ENCODE measurements at regions not wholly inside any gene's neighbourhood (a gene's known extent, or its start where the extent isn't known, plus 50 kb on each side); places are given as distances from the start of the nearest gene placed in this dataset.

- H3K4me3 ChIP-seq (ENCODE audit: low read depth, low read length) = no peak overlapping the region
- DNase-seq (ENCODE audit: low read depth) = no peak
- TF ChIP-seq CTCF (IDR thresholded peaks at IDR 0.05; ENCODE audit: control insufficient read depth, extremely low read depth, insufficient read depth) = no peak
These were observed 174.1 kb upstream of the TMTC1 start for GRCh38 chr12:29957835-29958234.

- H3K4me3 ChIP-seq (ENCODE audit: low read depth, low read length) = no peak overlapping the region
- TF ChIP-seq CTCF (IDR thresholded peaks at IDR 0.05; ENCODE audit: control insufficient read depth, extremely low read depth, insufficient read depth) = no peak
- no peak for DNase-seq (ENCODE audit: low read depth)
These were observed 162.2 kb upstream of the TMTC1 start for GRCh38 chr12:29945904-29946303.

GRCh38 chr12:29944269-29945000 is 160.7 kb upstream of the TMTC1 start:
- no peak for TF ChIP-seq CTCF (IDR thresholded peaks at IDR 0.05; ENCODE audit: control insufficient read depth, extremely low read depth, insufficient read depth)
- no peak for DNase-seq (ENCODE audit: low read depth)
- no peak overlapping the region for H3K4me3 ChIP-seq (ENCODE audit: low read depth, low read length)

- H3K4me3 ChIP-seq (ENCODE audit: low read depth, low read length) = no peak overlapping the region
- no peak for DNase-seq (ENCODE audit: low read depth)
- no peak for TF ChIP-seq CTCF (IDR thresholded peaks at IDR 0.05; ENCODE audit: control insufficient read depth, extremely low read depth, insufficient read depth)
These were observed 159.9 kb upstream of the TMTC1 start for GRCh38 chr12:29943683-29944082.

GRCh38 chr12:29940811-29941210 is 157.1 kb upstream of the TMTC1 start:
- no peak for TF ChIP-seq CTCF (IDR thresholded peaks at IDR 0.05; ENCODE audit: control insufficient read depth, extremely low read depth, insufficient read depth)
- no peak for DNase-seq (ENCODE audit: low read depth)
- H3K4me3 ChIP-seq (ENCODE audit: low read depth, low read length) = no peak overlapping the region

GRCh38 chr12:29930503-29930902 is 146.8 kb upstream of the TMTC1 start:
- DNase-seq (ENCODE audit: low read depth) = no peak
- H3K4me3 ChIP-seq (ENCODE audit: low read depth, low read length) = no peak overlapping the region
- TF ChIP-seq CTCF (IDR thresholded peaks at IDR 0.05; ENCODE audit: control insufficient read depth, extremely low read depth, insufficient read depth) = no peak

- no peak for TF ChIP-seq CTCF (IDR thresholded peaks at IDR 0.05; ENCODE audit: control insufficient read depth, extremely low read depth, insufficient read depth)
- no peak overlapping the region for H3K4me3 ChIP-seq (ENCODE audit: low read depth, low read length)
- peak; percentile 87 for DNase-seq (ENCODE audit: low read depth)
These were observed 145.6 kb upstream of the TMTC1 start for GRCh38 chr12:29929295-29929694.

Data from LNCaP clone FGC (cell line).